Effector CD4-positive, alpha-beta T cell (primary cell): ENCODE measurements at regions not wholly inside any gene's neighbourhood (a gene's known extent, or its start where the extent isn't known, plus 50 kb on each side); places are given as distances from the start of the nearest gene placed in this dataset.
"Not testable (repeated sequence)": the region's sequence is repeated elsewhere in the genome, so short reads cannot be mapped to it uniquely, and the experiment has no call there.

ENCODE experiments used
- DNase-seq: peaks from one replicate; pipeline ENCODE4 v3.0.0-alpha.2; 2020

DNA sequence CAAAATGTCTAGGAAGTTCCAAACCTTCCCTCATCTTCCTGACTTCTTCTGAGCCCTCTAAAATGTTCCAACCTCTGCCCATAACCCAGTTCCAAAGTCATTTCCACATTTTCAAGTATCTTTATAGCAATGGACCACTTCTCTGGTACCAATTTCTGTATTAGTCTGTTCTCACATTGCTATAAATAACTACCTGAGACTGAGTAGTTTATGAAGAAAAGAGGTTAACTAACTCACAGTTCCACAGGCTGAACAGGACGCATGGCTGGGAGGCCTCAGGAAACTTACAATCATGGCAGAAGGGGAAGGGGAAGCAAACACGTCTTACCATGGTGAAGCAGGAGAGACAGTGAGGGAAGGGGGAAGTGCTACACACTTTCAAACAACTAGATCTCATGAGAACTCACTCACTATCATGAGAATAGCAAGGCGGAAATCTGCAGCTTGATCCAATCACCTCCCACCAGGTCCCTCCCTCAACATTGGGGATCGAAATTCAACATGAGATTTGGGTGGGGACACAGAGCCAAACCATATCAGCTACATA is 213.2 kb upstream of the MGAT5 start:
- DNase-seq, result not testable (repeated sequence)

DNA sequence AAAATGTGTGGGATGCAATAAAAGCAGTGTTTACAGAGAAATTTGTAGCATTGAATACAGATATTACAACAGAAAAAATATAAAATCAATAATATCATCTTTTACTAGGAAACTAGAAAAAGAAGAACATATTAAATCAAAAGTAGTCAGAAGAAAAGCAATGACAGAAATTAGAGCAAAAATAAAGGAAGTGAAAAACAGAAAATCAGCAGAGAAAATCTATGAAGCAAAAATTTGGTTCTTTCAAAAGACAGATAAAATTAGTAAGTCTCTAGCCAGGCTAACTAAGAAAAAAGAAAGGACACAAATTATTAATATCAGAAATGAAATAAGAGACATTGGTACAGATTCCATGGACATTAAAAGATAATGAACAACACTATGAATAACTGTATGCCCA is 212.0 kb upstream of the MGAT5 start:
- DNase-seq, result no peak

DNA sequence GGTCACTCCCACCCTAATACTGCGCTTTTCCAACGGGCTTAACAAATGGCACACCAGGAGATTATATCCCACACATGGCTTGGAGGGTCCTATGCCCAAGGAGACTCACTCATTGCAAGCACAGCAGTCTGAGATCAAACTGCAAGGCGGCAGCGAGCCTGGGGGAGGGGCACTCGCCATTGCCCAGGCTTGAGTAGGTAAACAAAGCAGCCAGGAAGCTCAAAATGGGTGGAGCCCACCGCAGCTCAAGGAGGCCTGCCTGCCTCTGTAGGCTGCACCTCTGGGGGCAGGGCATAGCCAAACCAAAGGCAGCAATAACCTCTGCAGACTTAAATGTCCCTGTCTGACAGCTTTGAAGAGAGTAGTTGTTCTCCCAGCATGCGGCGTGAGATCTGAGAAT is 210.8 kb upstream of the MGAT5 start:
- DNase-seq, result not testable (repeated sequence)

DNA sequence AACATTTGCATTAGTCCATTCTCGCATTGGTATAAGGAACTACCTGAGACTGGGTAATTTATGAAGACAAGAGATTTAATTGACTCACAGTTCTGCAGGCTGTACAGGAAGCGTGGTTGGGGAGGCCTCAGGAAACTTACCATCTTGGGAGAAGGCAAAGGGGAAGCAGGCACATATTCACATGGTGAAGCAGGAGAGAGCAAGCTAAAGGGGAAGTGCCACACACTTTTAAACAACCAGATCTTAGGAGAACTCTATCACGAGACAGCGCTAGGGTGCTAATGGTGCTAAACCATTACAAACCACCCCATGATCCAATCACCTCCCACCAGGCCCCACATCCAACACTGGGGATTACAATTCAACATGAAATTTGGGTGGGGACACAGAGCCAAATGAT is 201.7 kb upstream of the MGAT5 start:
- DNase-seq, result no peak

DNA sequence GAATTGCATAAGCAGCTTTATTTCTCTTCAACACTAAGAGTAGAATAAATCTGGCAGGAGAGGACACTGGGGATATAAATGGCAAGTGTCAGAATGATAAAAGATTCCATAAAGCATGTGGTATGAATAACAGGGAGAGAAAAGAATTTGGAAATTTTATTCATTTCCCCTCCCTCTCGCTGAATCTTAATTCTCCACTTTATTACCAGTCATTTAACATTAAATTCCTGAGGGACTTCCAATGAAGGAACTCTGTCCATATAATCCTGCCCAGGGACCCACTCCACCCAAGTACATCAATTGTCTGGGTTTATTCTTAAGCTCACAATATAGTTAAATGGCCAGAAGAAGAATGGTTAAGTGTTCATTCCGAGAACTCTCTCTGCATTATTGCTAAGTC is 197.7 kb upstream of the MGAT5 start:
- no peak for DNase-seq

DNA sequence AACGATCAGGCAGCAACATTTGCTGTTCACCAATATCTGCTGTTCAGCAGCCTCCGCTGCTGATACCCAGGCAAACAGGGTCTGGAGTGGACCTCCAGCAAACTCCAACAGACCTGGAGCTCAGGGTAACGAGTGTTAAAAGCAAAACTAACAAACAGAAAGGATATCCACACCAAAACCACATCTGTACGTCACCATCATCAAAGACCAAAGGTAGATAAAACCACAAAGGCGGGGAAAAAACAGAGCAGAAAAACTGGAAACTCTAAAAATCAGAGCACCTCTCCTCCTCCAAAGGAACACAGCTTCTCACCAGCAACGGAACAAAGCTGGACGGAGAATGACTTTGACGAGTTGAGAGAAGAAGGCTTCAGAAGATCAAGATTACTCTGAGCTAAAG is 192.8 kb upstream of the MGAT5 start:
- not testable (repeated sequence) for DNase-seq

DNA sequence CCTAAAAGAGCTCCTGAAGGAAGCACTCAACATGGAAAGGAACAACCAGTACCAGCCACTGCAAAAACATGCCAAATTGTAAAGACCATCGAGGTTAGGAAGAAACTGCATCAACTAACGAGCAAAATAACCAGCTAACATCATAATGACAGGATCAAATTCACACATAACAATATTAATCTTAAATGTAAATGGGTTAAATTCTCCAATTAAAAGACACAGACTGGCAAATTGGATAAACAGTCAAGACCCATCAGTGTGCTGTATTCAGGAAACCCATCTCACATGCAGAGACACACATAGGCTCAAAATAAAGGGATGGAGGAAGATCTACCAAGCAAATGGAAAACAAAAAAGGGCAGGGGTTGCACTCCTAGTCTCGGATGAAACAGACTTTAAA is 191.6 kb upstream of the MGAT5 start:
- DNase-seq, result not testable (repeated sequence)

DNA sequence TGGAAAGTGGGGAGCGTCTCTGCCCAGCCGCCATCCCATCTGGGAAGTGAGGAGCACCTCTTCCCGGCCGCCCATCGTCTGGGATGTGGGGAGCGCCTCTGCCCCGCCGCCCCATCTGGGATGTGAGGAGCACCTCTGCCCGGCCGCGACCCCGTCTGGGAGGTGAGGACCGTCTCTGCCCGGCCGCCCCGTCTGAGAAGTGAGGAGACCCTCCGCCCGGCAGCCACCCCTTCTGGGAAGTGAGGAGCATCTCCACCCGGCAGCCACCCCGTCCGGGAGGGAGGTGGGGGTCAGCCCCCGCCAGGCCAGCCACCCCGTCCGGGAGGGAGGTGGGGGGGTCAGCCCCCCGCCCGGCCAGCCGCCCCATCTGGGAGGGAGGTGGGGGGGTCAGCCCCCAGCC is 190.0 kb upstream of the MGAT5 start:
- not testable (repeated sequence) for DNase-seq

DNA sequence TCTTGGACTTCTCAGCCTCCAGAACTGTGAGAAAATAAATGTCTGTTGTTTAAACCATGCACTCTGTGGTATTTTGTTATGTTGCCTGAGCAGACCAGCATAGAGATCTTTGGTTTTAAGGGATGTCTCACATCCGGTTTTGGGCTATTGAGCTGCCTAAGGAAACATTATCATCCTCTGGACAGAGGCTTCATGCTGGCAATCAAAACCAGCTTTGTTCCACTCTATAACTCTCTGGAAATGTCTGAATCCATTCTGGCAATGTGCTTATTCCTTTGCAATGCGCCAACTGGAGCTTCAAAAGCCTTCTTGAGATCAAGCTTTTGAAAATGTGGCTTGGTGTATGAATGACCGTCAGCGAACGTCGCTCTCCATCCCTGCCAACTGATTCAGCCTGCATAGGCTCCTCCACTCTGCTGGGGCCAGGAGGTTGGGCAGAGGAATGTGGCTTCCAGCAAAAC is 183.6 kb upstream of the MGAT5 start:
- DNase-seq, result no peak

DNA sequence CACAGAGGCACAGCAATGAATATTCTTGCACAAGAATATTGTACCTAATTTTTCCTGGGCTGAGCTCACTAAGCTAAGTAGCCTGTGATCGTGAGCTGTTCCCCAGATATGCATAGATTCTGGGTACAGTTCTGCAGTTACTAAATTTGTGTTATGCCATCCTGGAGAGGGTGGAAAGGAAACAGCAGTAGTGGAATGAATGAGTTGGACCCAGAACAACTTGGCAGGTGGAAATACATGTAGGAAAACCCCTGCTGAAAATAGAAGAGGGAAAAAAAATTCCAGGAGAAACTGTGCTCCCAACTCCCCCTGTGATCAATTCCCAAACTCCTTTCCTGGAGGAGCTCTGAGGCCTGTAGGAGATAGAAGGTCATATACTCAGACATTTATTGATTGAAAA is 181.5 kb upstream of the MGAT5 start:
- DNase-seq, result no peak

DNA sequence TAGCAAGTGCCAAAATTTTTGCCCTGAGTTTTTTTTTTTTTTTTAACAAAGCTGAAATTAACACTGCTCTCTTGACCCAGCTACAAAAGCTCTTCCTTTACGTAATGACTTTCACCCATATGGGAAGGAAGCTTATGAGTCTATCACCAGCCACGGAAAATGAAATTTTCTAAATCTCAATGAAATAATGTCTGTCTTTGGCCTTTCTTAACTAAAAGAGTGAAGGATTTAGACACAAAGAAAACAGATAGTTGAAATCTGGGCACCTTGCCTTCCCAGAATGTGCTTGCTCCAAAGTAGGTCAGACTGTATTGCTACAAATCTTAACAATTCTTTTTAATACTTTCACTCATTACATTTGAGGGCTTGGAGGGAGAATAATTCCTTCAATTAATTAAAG is 180.8 kb upstream of the MGAT5 start:
- no peak for DNase-seq

DNA sequence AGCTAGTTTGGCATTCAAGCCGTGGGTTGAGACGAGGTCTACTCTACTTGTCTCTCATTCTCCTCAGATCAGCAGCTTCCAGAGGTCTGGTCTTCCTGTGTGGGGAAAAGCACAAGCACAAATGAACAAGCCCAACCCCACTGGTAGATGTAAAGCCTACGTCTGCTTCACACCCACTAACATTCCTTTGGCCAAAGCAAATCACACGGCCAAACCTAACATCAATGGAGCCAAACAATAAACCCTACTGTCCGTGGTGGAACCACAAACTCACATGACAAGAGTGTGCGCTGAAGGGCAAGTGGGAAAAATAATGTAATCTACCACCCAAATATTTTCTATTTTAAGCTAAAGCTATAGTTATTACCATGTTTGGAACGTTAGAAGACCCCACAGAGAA is 179.3 kb upstream of the MGAT5 start:
- no peak for DNase-seq

DNA sequence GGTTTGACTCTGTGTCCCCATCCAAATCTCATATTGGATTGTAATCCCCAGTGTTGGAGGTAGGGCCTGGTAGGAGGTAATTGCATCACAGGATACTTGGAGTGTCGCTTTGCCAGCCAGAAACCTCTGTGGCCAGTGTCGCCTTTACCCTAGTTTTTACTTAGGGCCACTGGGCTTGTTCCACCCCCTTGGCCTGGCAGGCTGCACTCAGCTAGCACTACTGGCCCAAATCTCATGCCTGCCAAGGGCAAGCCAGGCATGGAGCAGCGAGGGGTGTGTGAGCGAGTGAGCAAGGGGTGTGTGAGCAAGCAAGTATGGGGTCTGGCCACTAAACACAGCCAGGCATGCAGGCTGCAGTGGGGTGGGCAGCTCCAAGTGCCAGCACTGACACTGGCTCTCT is 178.7 kb upstream of the MGAT5 start:
- DNase-seq, result no peak

DNA sequence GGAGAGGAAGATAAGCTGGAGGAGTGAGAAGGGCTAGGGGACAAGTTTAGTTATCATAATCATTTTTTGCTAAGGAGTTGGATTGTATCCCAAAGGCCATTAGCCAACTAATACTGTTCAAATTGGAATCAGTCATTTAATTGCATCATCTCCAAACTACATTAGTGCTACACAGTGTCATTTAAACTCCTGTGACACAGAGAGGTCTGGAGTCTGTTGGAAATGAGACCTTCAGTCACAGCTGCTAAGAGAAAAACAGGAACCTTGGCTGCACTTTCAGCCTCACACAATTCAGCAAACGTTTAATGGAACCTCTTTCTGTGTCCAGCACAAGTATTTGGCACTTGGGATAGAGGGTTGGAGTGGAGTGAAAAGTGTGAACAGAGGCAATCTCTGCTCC is 175.5 kb upstream of the MGAT5 start:
- no peak for DNase-seq

DNA sequence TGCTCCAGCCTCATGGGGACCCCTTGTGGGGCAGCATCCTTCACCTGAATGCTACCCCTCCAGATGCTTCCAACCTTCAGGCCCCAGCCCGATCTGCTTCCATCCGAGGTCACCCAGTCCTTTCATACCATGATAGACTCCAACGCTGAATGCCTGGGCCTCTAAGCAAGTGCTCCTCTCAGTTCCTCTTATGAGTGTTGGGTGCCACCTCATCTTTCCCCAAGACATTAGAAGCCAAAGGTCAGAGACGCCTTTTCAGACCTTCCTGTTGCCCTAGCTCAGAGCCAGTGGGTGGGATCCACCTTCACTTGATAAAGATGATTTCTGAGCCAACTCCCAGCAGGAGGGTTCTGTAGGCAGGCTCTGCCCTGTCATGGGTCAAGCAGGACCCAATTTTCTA is 174.5 kb upstream of the MGAT5 start:
- no peak for DNase-seq

DNA sequence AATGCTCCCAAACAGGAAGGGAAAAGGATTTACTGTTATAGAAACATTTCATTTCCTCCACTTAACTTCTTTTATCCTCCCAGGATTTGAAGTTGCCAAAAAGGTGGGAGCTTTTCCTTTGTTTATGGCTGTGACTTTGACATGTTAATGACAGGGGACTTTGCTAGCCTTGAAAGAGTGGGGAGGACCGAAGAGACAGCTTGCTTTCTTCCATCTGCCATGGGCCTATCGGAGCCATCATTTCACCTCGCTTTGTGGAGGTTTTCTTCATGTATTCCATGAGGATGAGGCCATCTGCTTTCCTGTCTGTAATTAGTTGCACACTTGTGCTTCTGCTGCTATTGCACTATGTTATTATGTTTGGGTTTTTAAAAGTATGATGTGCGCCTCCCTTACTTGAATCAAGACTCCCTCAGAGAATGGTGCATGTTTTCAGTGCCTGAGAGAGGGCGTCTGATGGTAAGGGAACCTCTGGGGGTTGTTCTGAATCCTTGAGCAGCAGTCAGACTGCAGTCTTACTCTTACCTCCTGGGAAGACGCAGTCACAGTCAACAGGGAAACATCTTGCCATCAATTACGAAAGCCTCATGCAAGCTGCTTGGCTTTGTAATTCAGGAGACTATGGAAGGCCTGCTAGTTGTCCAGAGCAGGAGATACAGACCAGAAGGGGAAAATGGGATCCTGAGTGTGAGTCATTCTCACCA is 173.3 kb upstream of the MGAT5 start:
- no peak for DNase-seq

DNA sequence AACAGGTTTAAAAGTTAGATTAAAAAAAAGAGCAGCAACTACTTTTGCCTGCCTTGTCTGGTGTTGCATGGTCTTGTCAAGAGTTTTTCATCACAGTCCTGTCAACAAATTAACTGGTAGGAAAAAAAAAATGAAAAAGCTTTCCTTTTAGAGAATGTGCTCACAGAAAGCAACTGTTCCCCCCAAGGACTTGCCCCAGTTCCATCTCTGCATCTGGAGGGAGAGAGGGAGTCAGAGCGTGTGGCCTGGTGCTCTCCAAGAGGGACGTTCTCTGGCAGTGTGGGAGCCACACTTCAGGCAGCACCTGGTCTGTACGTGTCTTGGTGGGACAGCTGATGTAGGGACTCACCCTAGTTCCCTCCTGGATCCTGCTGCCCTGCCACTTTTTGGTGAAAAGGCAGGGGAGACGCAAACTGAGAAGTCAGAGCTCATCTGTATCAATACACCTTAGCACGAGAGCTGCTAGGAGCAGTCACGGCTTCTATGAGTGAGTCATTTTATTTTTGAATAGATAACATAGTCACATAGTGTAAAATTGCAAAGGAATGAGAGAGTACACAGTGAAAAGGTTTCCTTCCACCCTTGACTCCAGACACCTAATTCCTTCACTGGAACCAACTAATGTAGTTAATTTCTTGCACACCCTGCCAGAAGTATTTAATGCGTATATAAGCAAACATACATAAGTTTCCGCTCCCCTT is 172.5 kb upstream of the MGAT5 start:
- no peak for DNase-seq

DNA sequence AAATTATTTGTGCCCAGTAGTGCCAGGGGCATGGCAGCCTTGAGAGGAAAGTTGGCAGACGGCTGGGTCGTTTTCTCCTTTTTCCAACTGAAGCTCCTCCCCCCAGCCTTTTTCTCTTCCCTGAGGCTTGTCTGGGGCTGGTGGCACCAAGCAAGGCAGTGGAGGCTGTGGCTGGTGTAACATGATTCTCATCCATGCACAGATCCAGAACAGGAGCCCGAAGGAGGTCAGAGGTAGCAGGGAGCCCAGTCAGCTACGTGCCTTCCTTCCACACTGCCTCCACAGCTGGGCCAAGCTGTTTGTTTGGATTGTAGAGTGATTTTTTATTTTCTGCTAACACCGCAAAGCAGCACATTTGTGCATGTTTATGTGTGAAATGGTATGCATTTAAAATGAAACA is 170.3 kb upstream of the MGAT5 start:
- no peak for DNase-seq

DNA sequence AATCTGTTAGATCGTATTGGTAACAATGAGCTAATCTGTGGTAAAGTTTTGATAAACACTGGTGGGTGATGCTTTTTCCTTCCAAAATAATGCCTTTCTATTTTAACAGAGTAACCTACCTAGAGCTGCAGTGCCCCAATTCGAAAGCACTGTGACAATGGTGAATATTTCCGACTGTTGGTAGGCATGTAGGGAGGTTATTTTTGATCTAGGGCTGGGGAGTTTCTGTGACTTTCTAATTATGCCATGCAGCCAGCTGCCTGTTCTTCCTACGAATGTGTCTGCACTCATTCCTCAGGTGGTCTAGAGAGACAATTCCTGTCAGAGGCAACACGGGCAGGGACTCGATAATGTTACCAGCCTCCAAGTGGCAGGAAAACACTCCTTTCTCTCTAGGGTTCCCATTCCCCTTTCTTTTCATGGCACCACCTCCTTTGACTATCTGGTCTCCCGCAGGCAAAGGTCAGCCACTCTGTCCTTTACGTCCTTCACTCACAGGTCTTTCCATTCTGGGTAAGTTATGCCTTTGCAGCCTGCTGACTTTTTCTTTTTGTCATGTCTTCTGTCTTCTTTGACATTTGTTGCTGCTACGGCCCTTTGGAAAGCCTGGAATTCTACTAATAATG is 167.2 kb upstream of the MGAT5 start:
- DNase-seq, result no peak

DNA sequence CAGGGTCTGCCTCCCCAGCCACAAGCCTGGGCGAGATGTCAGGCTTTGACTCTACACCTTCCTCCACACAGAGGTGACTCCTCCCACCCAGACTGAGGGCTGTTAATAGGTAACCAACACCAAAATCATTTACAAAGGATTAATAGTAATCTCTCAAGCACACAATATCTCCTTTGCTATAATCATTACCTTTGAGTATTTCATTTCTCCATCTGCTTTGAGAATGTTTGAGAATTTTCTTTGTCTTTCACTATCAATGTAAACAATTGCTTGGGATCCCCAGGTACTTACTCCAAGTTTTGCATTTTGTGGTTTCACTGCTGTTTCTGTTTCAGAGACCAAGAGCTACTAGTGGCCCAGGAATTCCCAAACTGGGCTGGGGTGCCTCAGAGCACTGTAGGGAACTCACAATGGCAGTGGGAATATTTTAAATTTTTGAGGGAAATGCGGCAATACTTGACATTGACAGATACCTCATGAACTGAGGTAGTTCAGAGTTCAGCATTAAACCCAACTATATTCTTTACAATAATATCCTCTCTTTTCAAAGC is 166.4 kb upstream of the MGAT5 start:
- DNase-seq, result no peak

DNA sequence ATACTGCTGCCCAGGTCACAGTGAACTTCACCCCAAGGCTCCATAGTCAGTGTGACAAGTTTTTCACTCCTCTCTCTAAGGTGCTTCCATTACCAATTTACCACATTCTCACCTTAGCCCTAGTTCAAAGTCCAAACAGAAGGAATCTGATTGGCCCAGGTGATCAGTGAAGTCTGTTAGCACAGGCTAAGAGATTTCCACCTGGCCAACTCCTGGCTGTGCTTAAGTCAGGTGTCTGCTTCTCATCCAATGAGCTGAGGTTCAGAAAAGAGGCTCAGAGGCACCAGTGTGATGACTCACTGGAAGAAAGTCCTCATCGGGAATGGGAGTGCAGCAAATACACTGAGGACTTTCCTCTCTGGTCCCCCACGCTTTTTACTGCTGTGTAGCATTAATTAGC is 164.4 kb upstream of the MGAT5 start:
- DNase-seq, result no peak

DNA sequence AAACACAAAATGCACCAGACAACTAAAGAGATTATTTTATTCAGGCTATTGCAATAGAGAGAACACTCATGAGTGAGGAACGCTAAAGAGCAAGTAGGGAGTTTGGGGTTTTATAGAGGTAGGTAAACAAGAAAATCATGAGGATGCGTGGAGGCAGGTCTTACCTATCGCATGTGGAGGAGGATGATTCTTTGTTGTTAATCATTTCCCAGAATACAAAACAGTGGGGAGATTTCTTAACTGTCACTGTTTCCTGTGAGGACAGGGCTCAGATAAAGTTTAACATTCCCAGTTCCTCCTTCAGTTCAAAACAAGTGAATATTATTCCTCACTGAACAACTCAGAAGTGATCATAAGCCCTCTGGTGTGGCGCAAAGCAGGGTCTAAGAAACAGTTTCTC is 156.1 kb upstream of the MGAT5 start:
- DNase-seq, result no peak

DNA sequence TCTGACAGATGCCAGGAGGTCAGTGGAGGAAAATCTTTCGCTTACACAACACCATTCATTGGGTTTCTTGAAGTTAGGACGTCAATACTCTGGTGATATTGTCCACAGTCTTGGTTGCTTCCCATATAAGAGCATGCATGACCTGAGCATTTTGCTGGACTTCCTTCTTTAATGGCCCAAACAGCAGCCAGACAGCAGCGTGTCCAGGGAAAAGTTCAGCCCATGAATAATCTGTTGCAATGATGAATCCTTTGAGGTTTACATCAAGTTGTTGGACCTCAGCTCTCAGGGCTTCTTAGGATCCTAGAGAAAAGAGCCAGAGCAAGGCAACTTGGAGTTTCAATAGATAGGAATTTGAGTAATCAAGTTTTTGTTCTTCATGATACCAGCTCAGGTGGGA is 155.6 kb upstream of the MGAT5 start:
- no peak for DNase-seq

DNA sequence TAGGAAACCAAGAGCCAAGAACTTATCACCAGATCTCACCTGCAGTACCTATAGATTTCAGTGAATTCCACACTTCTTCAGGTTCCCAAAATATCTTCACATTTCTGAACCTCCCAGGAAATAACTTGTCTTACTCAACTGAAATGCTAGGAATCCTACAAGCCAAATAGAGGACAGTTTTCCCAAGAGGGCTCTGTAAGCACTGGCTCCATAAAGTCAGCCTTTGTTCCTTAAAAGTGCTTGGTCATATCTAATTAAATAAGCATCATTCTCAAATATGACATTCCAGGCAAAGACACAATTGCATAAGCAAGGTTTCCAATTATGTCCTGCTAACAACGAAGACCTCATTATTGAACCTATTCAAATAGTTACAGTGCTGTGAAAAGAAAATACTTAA is 154.6 kb upstream of the MGAT5 start:
- no peak for DNase-seq
